ENCODE measurements at regions not wholly inside any gene's neighbourhood (a gene's known extent, or its start where the extent isn't known, plus 50 kb on each side); places are given as distances from the start of the nearest gene placed in this dataset.
"Not testable (repeated sequence)": the region's sequence is repeated elsewhere in the genome, so short reads cannot be mapped to it uniquely, and the experiment has no call there.

GRCh38 chr16:29145486-29146225, 160.8 kb downstream of the LAT start:
- H3K27ac Mint-ChIP-seq, DNase-seq: not testable (repeated sequence)

GRCh38 chr16:29145086-29145485, 160.2 kb downstream of the LAT start:
- H3K27me3 Mint-ChIP-seq (ENCODE audit: low read depth); DNase-seq; H3K36me3 Mint-ChIP-seq (ENCODE audit: insufficient read depth in 2 of 2); H3K9me3 Mint-ChIP-seq; ATAC-seq (replicated peaks in 1 of 2); H3K27ac Mint-ChIP-seq; H3K4me3 Mint-ChIP-seq: not testable (repeated sequence)
- peaks cover 33% of the 10 kb centered on the region for H3K4me1 Mint-ChIP-seq (ENCODE audit: low read depth)

More at GRCh38 chr16:29145486-29146225, 160.8 kb downstream of the LAT start:
- H3K4me3 Mint-ChIP-seq; H3K36me3 Mint-ChIP-seq (ENCODE audit: insufficient read depth in 2 of 2); H3K9me3 Mint-ChIP-seq; H3K27me3 Mint-ChIP-seq (ENCODE audit: low read depth); ATAC-seq (replicated peaks in 1 of 2): not testable (repeated sequence)
- peaks cover 39% of the 10 kb centered on the region for H3K4me1 Mint-ChIP-seq (ENCODE audit: low read depth)

DNA sequence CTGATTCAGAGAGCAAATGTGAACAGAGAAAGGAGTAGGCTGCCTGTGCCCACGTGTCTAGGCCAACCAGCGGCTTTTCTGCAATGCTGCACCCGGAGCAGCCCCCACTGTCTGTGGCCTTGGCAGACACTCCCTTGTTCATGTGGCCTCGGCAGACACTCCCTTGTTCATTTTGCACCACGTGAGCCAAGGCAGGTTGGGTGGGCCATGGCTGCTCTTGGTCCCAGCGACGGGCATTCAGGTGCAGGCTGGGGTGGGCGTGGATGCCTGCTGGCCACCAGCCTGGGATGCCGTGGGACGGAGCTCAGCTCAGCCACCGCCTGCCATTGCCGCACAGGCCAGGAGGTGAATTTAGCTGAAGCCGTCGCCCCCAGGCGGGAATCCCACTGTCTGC, 159.8 kb downstream of the LAT start:
- not testable (repeated sequence) for ATAC-seq (replicated peaks in 1 of 2)

DNA sequence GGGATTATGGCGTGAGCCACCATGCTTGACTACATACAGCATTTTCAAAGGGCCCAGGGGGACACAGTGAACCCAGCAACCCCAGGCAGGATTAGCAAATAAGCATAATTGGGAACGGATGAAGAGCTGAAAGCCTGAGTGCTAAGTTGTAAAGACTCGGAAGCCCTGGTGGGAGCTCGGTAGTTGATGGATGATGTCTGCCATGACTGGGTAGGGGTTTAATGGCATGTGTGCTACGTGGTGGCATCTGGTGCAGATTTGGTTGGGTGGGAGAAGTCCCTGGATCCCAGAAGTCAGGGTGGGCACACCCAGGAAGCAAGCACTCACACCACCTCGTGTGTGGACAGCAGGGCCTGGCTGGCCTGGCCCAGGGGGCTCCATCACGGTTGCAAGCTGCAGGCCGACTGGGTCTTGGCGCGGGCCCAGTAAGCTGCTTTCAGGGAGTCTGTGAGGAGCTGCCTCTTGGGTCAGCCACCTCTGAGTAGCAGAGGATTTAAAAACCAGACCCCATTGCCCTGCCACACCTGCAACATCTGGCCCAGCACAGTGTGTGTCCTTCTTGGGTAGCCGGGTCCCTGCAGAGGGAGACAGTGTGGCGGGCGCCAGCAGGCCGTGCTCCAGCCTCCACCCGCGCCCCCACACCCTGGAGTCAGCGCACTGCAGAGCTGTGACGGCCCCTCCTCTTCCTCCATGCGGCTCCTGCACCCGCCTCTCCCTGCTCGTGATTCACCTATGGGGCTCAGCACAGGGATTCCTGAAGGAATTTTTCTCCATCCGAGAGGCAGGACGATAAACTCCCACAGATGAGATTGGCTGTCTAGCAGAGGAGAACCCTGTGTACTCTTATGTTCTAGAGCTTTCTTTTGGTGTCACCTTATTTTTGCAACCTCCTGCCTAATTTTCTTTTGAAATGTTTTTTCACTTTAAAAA, 159.2 kb downstream of the LAT start:
- peaks cover 22% of the 10 kb centered on the region for H3K4me1 Mint-ChIP-seq (ENCODE audit: low read depth)
- H3K27ac Mint-ChIP-seq; H3K27me3 Mint-ChIP-seq (ENCODE audit: low read depth); H3K4me3 Mint-ChIP-seq; H3K9me3 Mint-ChIP-seq; H3K36me3 Mint-ChIP-seq (ENCODE audit: insufficient read depth in 2 of 2); DNase-seq; ATAC-seq (replicated peaks in 1 of 2): not testable (repeated sequence)

More for the DNA sequence above, 159.8 kb downstream of the LAT start:
- H3K9me3 Mint-ChIP-seq; H3K36me3 Mint-ChIP-seq (ENCODE audit: insufficient read depth in 2 of 2); DNase-seq; H3K27me3 Mint-ChIP-seq (ENCODE audit: low read depth); H3K4me3 Mint-ChIP-seq; H3K27ac Mint-ChIP-seq: not testable (repeated sequence)
- H3K4me1 Mint-ChIP-seq (ENCODE audit: low read depth), result peaks cover 29% of the 10 kb centered on the region

DNA sequence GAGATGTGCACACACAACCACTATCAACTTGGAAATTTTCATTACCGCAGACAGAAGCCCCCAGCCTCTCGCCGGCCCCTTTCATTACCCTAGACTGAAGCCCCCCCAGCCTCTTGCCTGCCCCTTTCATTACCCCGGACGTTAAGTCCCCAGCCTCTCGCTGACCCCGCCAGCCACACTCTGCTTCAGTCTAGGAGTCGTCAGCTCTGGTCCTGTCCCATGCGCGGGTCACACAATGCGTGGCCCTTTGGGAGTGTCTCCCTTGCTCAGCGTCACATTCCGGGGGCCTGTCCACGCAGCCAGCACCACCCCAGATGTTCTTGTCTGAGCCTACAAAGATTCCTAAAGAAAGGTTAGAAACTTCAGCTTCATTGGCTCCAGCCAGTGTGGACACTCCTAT, 157.7 kb downstream of the LAT start:
- not testable (repeated sequence) for H3K27me3 Mint-ChIP-seq (ENCODE audit: low read depth); H3K27ac Mint-ChIP-seq; ATAC-seq (replicated peaks in 1 of 2); DNase-seq; H3K9me3 Mint-ChIP-seq; H3K36me3 Mint-ChIP-seq (ENCODE audit: insufficient read depth in 2 of 2); H3K4me3 Mint-ChIP-seq
- H3K4me1 Mint-ChIP-seq (ENCODE audit: low read depth), result peaks cover 11% of the 10 kb centered on the region

GRCh38 chr16:29141586-29142324, 156.9 kb downstream of the LAT start:
- Mint-ChIP-seq H3K27me3 (ENCODE audit: low read depth) (no peaks in the 10 kb centered on the region), H3K27ac (no peak overlapping the region), H3K9me3 (no peaks in the 10 kb centered on the region), H3K4me1 (ENCODE audit: low read depth) (peaks cover 7% of the 10 kb centered on the region), H3K36me3 (ENCODE audit: insufficient read depth in 2 of 2) (no peaks in the 10 kb centered on the region), H3K4me3 (no peak overlapping the region)
- no peak for ATAC-seq (replicated peaks in 1 of 2)
- no peak for DNase-seq

- not testable (repeated sequence) for H3K9me3 Mint-ChIP-seq; H3K4me3 Mint-ChIP-seq; H3K27me3 Mint-ChIP-seq (ENCODE audit: low read depth); H3K27ac Mint-ChIP-seq; ATAC-seq (replicated peaks in 1 of 2); H3K4me1 Mint-ChIP-seq (ENCODE audit: low read depth); DNase-seq; H3K36me3 Mint-ChIP-seq (ENCODE audit: insufficient read depth in 2 of 2)
Measured at GRCh38 chr16:29141121-29141520, 156.3 kb downstream of the LAT start.

GRCh38 chr16:29139901-29140855, 155.3 kb downstream of the LAT start:
- not testable (repeated sequence) for H3K36me3 Mint-ChIP-seq (ENCODE audit: insufficient read depth in 2 of 2); H3K27me3 Mint-ChIP-seq (ENCODE audit: low read depth); DNase-seq; H3K4me3 Mint-ChIP-seq; ATAC-seq (replicated peaks in 1 of 2); H3K9me3 Mint-ChIP-seq; H3K27ac Mint-ChIP-seq
- peaks cover 11% of the 10 kb centered on the region for H3K4me1 Mint-ChIP-seq (ENCODE audit: low read depth)

GRCh38 chr16:29139261-29139802, 154.5 kb downstream of the LAT start:
- no peak overlapping the region for H3K27ac Mint-ChIP-seq
- ATAC-seq (replicated peaks in 1 of 2) (no peak), DNase-seq (no peak)
- peaks cover 11% of the 10 kb centered on the region for H3K4me1 Mint-ChIP-seq (ENCODE audit: low read depth)
- H3K4me3 Mint-ChIP-seq, result no peak overlapping the region
- H3K36me3 Mint-ChIP-seq (ENCODE audit: insufficient read depth in 2 of 2), result peaks cover 4 to 7% of the 10 kb centered on the region in 2 donors
- H3K9me3 Mint-ChIP-seq, result no peaks in the 10 kb centered on the region
- H3K27me3 Mint-ChIP-seq (ENCODE audit: low read depth), result no peaks in the 10 kb centered on the region

DNA sequence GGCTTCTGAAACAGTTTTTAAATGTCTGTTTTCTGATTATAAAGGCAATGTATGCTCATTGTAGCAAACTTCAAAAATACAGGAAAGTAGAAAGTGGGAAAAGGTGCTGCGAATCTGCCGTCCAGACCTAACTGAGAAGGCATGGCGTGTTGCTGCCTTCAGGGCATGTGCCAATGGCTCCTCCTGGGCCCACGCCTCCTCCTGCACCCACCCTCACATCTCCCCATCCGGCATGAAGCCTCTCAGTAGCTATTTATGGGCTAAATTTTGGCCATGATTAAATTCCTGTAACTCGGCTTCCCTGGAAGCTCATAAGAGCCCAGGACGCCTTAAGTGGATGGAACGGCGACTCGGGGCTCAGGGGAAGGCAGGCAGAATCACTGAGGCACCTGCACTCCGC, 153.8 kb downstream of the LAT start:
- H3K4me1 Mint-ChIP-seq (ENCODE audit: low read depth), result peaks cover 11% of the 10 kb centered on the region
- not testable (repeated sequence) for H3K27ac Mint-ChIP-seq; H3K9me3 Mint-ChIP-seq; H3K36me3 Mint-ChIP-seq (ENCODE audit: insufficient read depth in 2 of 2); H3K4me3 Mint-ChIP-seq; H3K27me3 Mint-ChIP-seq (ENCODE audit: low read depth); DNase-seq; ATAC-seq (replicated peaks in 1 of 2)

DNA sequence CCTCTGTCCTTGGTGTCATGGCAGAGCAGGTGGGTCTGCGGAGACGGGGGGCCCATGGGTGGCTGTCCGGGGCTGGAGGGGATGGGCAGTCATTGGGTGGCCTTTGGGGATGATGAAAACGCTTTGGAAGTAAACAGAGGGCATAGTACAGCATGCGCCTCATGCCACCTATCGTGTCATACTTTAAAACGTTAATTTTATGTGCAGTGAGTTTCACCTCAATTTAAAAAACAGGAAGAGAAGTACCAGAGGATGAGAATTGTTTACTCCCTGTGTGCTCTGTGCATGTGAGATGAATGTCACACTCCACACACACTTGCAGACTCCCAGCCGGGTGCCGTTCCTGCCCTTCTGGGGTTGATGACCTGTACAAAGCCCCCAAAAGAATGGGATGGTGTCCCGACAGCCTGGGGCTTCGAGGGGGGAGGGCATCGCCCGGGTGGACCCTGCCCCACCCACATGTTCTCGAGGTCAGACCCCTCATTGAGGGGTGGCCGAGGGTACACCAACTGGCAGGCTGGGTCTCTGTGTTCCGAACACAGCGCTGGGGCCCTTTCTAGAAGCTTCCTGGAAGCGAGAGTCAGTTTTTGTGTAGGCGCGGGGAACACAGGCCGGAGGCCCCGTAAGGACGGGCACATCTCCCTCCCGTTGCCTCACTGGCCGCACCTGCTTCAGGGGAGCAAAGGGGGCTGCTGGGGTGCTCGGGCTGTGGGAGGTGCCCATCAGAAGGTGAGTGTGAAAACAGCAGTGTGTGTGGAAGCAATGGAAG, 153.2 kb downstream of the LAT start:
- DNase-seq; H3K27ac Mint-ChIP-seq; H3K4me3 Mint-ChIP-seq; H3K36me3 Mint-ChIP-seq (ENCODE audit: insufficient read depth in 2 of 2); H3K27me3 Mint-ChIP-seq (ENCODE audit: low read depth); H3K9me3 Mint-ChIP-seq; ATAC-seq (replicated peaks in 1 of 2): not testable (repeated sequence)
- H3K4me1 Mint-ChIP-seq (ENCODE audit: low read depth), result peaks cover 11% of the 10 kb centered on the region

All from activated T-cell treated with anti-CD3 and anti-CD28 coated beads, Interleukin-2, amount 50 U/mL, for 72 hours (primary cell).